Hematopoietic multipotent progenitor cell treated with erythropoietin and hydrocortisone succinate and interleukin-3 and kit ligand, for 8 days (in vitro differentiated cells): ENCODE measurements at regions not wholly inside any gene's neighbourhood (a gene's known extent, or its start where the extent isn't known, plus 50 kb on each side); places are given as distances from the start of the nearest gene placed in this dataset.
A peak's percentile ranks its signal among the peaks of the same experiment; 100 is the strongest.

ENCODE experiments used
- DNase-seq: peaks from one replicate; pipeline ENCODE4 v3.0.0-alpha.2; 2015

DNA sequence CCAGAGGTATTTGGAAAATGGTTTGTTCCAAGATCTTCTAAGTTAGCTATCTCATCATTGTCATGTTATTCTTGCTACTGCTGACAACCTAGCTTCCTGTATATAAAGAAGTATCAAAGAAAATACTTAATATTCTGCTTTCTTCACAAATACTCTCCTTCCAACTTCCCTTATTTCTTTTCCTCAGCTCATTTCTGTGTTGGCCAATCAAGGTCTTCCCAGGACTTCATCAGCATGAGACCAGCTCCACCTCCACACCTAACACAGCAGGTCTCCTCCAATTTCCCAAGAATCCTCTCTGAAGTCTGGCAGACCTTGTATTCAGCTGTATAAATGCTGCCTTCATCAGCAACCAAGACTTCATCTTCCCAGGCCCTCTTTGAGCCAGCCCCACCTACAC lies 538.6 kb upstream of the JARID2 start:
- no peak for DNase-seq

DNA sequence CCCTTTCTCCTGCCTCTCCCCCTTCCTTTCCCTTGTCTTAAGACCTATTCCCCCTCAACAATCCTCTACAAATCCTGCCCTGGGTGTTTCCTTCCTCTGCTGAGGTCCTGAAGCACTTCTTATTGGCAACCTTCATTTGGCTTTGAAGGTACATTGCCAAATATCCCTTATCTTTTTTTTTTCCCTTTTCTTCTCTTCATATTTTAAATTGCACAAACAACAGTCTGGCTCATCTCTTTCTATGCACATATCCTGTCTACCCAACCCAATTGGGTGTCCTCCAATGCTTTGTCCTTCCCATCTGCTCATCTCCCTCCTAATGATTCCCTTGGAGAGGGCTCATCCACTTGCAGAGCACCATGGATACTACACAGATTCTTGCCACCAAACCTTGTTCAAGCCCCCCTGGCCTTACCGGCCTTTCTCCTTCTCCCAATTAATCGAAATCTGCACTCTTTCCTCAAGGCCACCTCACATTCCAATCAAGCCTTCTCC lies 537.9 kb upstream of the JARID2 start:
- DNase-seq, result no peak

DNA sequence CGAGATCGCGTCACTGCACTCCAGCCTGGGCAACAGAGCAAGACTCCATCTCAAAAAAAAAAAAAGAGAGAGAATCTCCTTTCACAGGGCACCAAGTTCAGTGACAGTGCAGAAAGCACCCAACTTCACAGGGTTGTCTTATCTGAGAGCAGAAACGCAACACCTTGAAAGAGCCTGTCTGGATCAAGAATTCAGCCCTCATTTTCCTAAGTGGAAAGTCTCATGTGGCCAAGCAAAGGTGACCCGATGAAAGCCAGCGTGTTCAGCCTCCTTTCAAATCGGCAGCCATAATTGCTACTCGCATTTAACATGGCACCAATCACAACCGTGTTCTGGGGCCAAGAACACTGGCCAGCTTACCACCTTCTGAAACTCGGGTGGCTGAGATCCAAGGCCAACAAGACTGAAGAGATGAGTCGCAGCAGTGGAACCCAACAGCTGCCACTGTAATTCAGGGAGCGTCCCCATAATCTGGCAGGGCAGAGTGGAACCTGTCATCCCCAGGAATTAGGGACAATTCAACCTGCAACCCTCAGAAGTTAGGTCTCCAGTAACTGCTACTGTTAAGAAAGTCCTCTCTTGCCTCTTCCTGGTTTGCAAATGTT lies 536.7 kb upstream of the JARID2 start:
- no peak for DNase-seq

DNA sequence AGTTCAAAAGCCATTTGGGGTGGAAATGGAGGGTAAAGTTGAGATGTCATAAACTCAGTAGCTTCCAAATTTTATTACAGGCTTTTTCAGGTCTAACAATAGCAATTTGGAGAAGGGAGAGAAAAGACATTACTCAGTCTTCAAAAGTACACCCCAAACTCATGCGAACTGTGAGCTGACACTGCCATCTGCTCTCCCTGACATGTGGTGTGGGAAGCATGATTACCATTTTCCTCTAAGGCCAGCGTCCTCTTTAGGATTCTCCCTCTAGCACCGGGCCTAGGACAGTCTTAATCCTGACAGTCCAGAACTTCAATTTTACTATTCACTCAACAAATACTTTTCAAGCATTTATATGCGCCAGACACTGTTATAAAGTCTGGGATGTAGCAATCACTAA lies 536.0 kb upstream of the JARID2 start:
- no peak for DNase-seq

DNA sequence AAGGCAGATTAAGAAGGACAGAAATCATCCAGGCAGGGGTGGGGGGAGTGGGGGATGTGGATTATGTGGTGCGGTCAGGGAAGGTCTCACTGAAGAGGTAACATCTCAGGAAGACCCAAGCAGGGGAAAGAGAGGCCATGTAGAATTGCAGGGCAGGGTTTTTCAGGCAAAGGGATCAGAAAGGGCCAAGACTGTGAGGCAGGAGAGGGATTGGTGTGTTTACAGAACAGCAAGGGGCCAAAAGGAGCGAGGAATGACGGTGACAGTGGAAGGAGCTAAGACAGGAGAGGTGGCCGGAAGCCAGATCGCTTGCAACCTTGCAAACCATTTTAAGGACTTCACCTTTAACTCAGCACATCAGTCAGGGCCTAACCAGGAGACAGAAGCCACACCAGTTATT lies 535.4 kb upstream of the JARID2 start:
- no peak for DNase-seq

DNA sequence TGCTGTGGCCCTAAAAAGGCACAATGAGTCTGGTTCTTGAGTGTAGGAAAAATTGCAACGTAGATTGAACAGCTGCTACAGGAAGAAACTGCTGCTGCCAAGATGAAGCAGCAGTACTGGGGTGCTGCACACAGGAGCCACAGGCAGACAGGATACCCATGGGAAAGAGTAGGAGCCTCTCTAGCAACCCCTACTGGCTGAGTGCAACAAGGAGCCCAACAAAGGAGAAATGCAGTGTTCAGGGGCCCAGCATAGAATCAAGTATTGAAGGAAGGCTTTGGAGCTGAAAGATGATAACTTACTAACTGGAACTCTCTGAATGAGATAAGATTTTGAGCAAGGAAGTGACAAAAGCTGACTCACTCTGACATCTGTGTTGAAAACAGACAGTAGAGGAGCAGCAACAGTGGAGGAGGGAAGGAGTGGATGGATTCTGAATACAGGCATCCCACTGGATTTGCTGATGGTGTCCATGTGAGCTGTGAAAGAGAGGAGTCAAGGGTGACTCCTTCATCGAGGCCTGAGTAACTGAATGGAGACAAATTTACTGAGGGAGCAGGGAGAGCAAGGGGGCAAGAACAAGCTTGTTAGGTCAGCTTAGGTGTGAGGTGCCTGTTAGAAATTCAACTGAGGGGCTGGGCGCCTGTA lies 534.7 kb upstream of the JARID2 start:
- DNase-seq, result peak; percentile 93

DNA sequence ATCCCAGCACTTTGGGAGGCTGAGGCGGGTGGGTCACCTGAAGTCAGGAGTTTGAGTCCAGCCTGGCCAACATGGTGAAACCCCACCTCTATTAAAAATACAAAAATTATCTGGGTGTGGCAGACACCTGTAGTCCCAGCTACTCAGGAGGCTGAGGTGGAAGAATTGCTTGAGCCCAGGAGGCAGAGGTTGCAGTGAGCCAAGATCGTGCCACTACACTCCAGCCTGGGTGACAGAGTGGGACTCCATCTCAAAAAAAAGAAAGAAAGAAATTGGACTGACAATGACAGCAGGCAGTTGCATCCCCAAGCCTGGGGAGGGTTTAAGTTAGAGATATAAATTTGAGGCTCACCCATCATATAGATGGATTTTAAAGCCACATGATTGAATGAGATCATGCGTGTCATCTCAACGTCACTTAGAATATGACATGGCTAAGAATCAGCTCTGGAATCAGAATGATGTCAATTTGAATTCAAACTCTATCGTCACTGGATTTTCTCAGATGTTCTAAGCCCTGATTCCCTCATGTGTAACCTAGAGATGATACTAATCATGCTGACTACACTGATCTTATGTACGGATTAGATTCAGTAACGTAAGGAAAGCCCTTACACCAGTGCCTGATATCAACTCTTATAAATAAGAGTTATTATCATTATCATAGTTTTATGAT lies 534.0 kb upstream of the JARID2 start:
- no peak for DNase-seq

DNA sequence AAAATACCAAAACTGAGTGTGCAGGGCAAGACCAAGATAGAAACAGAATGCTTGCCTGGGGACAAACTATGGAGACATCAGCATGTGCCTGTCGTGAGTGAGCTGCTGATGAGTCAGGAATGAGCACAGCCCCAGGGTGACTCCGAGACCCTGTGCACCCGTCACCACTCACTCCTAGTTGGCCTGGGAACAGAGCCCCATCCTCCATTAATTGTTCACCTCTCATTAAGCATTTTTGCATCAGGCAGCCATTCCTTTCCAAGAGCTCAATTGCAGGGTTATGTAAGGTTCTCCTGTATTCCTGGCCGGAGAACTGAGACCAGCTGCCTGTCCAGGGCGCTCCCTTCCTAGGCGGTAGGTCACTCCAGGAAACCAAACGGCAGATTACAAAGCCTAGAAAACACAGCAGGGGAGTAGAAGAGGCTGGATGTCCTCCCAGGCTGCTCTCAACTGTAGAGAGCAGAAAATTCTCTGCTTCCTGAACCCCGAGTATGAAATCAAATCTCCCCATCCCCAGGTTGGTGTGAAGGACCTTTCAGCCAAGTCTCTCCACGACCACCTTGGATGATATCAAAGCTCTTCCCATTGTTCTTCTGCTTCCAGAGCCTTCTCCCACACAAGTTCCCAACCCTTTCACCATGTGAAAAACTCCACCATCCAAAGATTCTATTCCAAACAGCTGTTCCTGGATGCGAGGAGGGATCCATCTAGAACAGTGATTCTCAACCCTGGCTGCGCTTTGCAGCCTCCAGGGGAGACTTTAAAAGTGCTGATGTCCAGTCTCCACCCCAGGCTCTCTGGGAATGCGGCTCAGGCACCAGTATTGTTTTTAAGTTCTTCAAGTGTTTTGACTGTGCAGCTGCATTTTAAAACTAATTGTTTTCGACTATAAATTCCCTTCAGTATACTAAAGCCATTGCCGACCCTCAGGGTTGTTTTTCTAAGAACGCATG lies 532.6 kb upstream of the JARID2 start:
- no peak for DNase-seq

DNA sequence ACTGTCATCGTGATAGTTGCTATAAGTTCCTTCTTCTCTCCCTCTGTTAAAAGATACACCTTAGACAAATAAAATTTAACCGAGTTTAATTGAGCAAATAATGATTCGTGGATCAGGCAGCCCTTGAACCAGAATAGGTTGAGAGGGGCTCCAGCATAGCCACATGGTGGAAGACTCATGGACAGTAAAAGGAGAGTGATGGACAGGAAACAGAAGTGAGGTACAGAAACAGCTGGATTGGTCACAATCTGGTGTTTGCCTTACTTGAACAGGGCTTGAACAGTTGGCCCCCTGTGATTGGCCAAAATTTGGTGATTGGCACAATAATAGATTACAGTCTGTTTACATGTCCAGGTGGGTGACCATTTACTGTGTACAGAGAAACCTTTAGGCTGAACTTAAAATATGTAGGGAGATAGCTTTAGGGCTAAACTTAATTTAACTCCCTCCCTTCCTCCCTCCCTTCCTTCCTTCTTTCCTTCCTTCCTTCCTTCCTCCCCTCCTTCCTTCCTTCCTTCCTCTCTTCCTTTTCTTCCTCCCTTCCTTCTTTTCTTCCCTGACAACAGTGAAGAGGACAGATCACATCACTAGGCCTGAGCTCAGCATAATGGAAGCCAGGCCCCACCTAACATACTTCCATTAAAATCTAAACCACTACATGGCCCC lies 531.8 kb upstream of the JARID2 start:
- DNase-seq, result no peak

DNA sequence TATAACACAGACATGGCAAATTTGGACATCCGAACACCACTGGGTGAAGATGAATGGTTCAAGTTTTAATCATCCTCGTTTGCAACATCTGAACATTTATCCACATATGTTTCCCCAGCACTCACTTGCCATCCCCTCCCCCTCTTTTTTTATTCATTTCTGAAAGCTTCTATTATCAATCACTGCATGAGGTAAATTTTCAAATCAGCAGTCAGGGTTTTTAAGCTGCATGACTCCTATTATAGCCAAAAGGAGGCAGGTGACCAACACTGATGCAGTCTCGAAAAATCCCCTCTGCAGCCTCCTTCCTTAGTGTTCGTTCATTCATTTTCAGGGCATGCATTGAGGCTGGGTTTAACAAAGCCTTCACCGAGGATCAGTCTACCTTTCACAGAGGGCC lies 530.8 kb upstream of the JARID2 start:
- DNase-seq, result no peak

DNA sequence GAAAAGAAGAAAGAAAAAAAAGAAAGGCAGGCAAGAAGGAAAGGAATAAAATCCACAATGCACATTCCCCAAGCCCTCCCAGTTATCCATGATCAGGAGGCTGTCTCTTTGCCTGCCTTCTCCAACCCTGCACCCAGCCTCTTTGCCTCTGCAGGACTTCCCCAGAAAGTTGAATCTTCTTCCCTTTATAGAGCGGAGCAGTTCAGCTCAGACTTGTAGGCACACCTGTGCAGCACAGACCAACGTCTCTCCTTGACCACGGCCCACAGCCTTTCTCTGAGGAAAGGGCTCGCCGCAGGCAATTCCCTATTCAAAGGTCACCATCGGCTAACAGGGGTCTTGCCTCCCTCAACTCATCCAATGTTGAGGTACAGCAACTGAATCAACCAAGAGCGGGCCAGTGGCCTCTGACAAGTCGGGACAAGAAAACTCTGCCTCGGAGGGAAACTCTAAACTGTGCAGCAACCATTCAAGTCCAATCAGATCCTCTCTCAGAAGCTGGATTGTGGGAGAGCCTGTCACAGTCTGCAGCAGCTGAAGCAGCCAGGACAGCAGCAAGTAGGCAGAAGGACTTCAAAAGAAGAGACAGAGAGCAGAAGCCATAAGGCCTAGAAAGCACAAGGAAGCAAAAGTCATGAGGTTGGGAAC lies 529.2 kb upstream of the JARID2 start:
- DNase-seq, result no peak

DNA sequence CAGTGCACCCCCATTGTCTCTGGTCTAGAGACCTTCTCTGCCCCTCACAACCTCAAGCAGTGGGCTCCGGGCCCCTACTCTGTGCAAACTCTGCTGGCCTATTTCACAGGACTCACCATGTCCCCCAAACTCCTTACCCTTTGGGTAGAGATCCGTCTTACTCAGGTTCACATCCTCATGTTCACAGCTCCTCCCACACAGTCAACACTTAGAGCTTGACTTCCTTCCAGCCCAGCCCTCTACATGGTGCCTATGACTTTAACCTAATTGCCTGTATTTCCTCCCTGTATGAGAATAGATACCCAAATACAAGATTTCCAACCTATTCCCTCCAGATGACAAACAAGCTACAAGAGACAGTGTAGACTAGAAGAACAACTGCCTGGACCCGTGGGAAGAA lies 528.6 kb upstream of the JARID2 start:
- no peak for DNase-seq

DNA sequence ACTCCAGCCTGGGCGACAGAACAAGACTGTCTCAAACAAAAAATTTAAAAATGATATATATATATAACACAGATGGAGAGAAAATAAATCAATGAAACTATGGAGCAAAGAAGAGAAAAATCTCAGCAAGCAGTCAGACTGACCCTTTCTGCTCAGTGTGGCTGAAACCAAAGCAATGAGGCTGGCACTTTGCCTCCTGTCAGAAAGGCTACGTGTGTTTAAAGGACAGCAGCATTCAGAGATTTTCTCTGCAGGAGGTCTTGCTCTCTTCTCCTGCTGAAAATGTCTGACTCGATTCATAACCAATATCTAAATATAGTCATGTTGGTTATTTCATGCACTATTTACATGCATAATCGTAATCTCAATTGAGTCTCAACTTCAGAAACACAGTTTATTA lies 527.0 kb upstream of the JARID2 start:
- DNase-seq, result no peak

DNA sequence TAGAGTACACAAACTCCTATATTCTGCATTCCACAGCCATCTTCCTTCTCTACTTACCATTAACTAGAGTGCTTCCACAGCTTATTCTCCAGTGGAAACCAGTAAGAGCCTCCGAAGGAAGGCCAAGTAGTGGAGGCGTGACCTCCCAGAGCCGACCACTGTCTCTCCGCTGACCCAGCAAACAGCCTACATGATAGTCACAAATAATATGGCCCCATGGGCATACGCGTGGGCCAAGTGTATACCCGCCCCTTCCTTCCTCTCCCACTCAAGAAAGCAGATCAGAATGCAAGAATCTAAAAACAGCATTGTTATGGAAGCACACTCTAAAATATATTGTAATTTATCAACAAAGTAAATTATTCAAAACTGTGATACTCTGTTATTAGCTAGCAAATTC lies 526.6 kb upstream of the JARID2 start:
- no peak for DNase-seq

DNA sequence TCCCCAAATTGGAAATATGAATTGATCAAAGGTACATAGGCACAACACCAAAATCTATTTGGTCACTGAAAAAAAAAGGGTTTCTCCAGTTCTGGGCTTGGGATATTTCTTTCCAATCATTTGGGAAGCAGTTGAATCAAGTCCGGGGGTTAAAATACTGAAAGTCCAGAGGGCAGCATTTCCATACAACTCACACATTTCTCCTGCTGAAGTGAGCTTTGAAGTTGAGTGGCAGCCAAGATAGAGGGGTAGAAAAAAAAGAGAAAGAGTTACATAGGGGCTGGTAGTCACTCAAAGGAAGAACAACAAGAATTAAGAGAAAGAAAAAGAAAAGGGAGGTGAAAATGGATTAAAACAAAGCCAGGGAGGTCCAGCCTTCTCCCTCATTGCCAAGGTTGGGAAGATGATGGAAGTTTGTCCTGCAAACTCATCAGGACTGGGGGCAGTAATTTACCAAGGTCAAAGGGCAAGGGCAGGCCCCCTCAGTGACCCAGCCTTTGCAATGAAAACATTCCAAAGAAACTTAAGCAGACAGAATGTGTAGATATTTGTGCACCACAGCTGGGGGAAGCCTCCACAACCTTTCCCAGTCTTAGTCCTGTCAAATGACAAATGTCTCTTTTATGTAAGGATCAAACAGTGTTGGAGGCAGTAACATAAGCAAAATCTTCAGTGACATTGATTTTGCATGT lies 525.3 kb upstream of the JARID2 start:
- no peak for DNase-seq

DNA sequence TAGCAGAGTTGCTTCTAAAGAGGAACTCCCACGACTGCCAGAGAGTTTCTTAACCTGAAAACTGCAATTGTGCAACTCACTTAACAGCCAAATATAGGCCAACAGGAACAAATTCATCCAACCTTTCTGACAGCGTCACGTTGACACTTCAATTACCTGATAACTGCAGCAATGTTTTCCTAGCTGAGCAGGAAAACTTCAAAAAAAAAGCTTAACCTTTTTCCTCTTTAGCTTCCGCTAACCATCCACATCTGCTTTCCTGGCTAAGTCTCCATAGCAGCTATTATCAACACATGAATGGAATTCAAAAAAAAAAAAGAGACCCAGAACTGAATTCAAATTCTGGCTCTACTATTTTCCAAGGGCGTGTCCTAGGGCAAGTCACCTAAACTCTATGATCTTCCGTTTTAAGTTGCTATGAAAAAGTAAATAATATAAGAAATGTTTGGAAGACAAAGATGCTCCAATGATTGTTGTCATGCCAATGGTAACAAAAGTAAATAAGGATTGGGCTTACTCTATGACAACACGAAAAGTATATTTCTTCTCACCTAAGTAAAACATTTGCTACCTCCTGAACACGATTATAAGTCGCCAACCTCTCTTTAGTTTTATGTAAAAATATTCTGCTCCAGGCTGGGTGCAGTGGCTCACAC lies 524.6 kb upstream of the JARID2 start:
- no peak for DNase-seq

DNA sequence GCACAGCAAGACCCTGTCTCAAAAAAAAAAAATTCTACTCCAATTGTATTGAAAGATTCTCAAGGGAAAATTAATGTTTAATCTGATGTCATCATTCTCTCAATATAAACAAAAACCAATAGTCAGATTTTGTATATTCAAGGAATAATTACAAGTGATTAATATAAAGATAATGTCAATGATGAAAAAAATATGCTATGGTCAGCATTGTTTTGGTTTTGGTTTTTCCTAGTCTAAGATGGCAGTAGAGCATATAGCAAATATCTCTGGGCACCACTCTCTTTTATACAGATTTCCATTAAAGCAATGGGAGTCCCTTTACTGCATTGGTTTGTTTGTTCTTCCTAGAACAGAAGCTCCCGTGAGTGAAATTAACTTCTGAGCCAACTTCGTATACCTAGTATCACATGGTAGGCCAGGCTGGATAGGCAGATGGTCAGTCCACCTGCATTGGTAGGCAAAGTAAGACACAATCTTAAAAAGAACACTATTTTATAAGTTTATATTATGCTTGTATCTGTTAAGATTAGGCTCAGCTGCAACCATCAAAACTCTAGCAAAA lies 523.8 kb upstream of the JARID2 start:
- DNase-seq, result no peak

DNA sequence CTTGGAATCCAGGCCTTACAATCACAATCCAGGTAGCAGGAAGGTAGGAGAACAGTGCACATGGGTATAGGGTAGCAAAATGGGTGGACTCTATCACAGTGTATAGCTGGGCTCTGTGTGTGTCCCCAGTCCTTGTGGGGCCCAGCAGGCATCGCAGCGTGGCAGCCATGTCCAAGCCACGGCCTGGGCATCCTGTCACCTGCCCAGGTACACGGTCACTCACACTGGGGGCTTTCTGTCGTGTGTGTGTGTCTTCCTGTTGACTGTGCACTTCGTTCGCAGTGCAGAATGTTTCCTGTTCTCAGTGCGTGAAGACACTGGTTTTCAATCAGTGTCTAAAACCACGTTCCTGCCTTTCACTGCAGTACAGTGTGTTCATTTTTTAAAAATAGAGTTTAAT lies 523.2 kb upstream of the JARID2 start:
- DNase-seq, result no peak

DNA sequence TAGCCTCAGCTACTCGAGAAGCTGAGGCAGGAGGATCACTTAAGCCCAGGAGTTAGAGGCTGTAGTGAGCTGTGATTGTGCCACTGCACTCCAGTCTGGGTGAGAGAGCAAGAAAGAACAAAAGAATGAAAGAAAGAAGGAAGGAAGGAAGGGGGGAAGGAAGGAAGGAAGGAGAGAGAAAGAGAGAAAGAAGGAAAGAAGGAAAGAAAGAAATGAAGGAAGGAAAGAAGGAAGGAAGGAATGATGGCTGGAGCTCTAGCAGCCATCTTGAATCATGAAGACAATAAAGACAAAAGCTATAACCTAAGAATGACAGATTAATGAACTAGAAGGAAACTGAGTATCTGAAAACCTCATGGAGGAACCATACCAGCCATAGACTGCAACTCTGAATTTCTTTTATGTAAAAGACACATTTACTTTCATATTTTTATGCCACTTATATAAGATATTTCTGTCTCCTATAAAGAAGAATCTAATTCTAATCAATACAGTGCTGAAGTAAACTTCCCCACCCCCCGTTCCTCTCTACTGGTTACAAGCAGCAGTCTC lies 522.3 kb upstream of the JARID2 start:
- no peak for DNase-seq

DNA sequence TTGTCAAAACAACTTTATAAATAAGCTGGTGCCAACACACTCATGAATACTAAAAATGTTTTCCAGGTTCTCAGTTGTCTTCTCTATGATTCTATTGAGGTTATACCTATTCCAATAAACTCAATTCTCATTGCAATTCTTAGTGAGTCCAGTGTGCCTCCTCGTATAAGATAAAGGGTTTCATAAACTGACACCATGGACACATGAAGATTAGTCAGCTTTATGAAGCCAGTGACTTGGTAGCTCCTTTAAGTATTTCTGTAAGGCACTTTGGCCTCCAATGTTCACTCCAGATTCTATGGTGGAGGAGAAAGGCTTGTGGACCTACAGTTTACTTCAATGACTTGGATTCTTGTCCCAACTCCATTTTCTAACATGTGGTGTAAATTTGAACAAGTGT lies 521.3 kb upstream of the JARID2 start:
- no peak for DNase-seq
